Activated naive CD8-positive, alpha-beta T cell treated with anti-CD3 and anti-CD28 coated beads, Interleukin-2, amount 50 U/mL, for 16 hours (primary cell): ENCODE measurements at regions not wholly inside any gene's neighbourhood (a gene's known extent, or its start where the extent isn't known, plus 50 kb on each side); places are given as distances from the start of the nearest gene placed in this dataset.

Experiments used
- DNase-seq: peaks from one replicate; pipeline ENCODE4 v3.0.0-alpha.2; 2020; ENCODE audit warnings: low read depth, low spot score

GRCh38 chr13:40292108-40292507 lies 374.3 kb downstream of the FOXO1 start:
- DNase-seq = no peak

DNA sequence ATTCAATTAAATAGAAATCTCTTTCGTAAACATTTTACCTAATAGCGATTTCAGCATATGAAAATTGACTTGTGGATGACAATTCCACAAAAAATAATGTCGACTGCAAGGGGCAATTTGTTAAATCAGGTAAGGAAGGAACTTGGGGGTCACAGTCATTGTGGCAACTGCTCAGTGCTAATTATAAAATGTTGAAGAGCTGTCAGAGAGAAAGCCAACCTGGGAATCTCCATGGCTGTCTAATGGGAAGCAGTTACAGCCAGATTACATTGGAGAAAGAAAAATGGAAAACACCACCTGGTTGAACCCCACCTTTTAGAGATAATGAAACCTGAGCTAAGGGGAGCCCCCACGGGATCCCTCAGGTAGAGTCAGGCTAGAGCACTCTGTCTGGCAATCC lies 373.9 kb downstream of the FOXO1 start:
- DNase-seq = no peak

- no peak for DNase-seq
Observed at GRCh38 chr13:40302351-40302750, 364.1 kb downstream of the FOXO1 start.

GRCh38 chr13:40304391-40304790 lies 362.1 kb downstream of the FOXO1 start:
- no peak for DNase-seq

- no peak for DNase-seq
Observed at GRCh38 chr13:40306817-40307216, 359.6 kb downstream of the FOXO1 start.

DNA sequence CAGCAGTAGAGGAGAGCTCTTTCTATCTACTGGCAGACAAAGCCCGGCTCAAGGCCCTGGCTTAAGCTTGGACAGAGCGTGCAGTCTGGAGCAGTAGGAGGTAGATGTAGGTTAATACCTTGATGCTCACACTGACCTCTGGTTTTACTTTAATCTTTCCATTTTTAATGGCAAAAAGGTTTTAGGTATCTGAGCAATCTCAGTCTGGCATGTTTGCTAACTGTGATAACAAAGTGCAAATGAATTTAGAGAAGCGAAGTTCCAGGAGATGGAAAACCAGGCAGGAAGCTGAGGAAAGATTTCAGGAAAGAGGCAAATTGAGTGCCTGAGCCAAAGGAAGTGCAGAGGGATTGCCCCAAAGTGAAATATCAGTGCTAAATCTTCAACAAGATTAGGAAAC lies 356.6 kb downstream of the FOXO1 start:
- DNase-seq = no peak

- no peak for DNase-seq
Observed at GRCh38 chr13:40311356-40312101, 354.9 kb downstream of the FOXO1 start.

DNA sequence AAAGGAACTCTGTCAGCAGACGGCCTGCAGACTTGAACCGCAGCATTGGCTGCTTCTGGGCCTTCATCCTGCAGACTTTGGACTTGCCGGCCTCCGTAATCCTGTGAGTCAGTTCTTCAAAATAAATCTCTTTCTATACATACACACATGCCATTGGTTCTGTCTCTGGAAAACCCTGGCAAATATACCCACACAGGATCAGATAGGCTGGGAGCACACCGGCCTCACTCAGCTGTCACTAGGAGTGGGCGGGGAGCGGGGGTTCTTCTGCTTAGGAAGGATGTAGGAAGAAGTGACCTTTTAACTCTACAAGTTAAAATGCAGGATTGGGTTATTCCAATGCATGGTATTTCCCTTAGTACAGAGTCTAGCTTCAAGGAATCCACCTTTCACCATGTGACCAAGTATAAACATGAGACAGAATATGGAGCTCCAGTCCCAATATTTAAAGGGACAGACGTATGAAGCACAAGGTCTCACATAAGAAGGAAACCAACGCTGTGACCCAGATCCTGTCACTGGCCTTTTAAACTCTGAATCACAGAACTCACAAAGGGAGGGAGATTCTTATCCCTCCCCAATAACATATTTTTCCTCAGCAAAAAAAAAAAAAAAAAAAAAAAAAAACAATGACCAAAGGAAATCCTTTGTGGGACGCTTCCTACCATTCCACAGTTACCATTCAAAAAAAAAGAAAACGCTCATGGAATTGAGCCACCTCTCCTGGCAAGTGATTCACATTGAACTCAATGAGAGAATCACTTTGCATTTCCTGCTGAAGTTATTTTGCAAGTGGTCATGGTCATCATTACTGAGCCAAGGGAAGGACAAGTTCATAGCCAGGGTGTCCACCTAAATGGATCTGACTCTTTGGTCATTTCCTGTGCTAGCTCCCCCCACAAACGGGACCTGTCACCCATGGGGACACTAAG lies 352.9 kb downstream of the FOXO1 start:
- no peak for DNase-seq

DNA sequence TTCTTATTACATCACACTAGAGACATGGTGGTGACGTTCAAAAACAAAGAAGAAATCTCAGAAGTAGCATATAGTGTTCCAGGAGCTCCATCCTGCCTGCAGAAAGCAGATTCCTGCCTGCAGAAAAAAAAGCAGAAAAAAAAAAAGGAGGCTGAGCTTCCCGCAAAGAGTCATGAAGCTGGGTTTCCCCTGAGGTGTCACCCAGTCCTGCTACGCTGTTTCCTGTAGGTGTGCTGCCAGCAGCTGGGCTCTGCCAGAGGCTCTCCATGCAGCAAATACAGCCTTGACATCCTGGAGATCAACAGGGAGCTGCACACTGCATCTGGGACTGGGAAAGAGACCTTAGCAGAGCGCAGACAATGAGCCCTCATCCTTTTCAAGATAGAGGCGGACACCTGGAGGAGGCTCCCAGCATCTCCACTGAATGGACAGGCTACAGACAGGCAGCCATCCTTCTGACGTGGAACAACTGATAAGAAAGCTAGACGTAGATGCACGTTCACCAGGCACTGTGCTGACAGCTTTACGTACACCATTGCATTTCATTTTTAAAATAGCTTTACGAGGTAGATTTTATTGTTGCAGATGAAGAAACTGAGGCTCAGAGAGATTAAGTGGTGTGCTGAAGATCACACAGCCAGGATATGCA lies 350.9 kb downstream of the FOXO1 start:
- DNase-seq = no peak

- DNase-seq = no peak
Observed at GRCh38 chr13:40316301-40316700, 350.1 kb downstream of the FOXO1 start.

- DNase-seq = no peak
Observed at GRCh38 chr13:40317980-40318327, 348.5 kb downstream of the FOXO1 start.

GRCh38 chr13:40318366-40318765 lies 348.1 kb downstream of the FOXO1 start:
- DNase-seq = no peak

DNA sequence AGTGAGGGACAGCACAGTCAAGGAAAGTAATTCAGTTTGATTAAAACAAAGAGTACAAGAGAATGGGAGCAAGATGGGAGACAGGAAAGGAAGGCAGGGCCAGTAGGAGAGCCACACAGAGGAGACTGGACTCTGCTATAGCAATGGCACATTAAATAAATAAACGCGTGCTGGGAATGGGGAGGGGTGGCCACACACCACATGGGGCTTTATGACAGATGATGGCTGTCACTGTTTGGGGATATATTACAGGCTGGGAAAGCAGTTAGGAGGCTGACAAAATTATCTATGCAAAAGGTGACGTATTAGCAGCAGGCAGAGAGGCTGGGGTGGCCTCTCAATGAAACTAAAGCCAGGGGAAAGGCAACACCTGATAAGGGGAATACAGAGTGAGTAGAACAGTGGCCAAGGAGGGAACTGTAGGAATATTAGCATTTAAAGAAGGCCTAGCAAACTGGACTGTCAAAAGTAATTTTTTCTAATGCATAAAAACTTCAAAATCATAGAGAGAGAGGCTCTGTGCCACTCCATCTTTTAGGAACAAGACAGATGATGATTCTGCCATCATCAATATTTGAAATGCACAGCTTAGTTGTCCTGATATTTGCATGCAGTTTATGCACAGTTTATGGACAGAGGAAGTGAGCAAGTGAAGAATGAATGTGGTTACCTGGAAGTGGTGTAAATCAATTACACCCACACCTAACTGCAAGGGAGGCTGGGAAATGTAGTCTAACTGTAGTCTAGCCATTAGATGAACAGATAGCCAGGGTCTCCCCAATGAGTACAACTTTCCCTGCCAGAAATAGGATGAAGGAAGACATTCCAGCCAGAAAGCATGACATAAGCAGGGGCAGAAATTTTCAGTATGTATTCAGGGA lies 346.5 kb downstream of the FOXO1 start:
- DNase-seq = no peak

- DNase-seq = no peak
Observed at GRCh38 chr13:40328091-40328490, 338.4 kb downstream of the FOXO1 start.

DNA sequence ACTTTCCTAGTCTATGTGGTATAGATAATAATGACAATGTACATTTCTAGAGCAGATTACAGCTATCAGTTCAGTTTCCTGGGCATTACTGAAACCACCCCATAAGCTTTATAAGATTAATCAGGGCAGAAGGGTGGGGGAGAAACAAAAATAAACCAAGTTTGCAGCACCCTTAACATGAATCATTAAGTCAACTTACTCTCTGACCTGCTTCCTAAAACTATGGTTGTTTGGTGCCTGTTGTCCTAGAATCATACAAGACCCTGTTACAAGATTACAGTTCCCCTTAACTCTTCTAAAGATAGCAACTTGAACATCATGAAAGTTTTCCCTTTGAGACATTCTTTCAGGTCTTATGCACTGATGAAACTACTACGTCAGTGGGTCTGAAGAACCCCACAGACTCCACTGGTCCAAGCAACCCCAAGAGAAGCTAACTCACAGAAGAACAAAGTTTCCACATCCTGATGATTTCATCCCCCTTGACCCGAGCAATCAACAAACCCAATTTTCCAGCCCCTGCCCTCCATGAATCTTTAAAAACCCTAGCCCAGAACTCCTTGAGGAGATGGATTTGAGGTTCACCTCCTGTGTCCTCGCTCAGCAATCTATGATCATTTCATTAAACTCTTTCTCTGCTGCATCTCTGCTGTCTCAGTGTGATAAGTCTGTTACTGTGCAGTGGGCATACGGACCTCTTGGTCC lies 336.5 kb downstream of the FOXO1 start:
- no peak for DNase-seq

DNA sequence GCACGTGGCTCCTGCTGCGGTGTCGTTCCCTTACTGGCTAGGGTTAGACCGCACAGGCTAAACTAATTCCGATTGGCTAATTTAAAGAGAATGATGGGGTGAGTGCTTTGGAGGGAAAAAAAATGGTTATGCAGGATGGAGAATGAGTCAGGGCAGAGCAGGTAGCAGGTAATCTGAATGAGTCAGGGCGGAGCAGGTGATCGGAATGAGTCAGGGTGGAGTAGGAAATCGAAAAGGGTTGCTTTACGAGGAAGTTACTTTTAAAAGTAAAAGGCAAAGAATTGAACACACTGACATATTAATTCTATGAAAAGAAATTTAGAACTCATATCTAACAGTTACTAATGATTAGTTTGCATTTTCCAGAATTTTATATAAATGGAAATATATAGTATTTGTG lies 335.5 kb downstream of the FOXO1 start:
- DNase-seq = no peak

- DNase-seq = no peak
Observed at GRCh38 chr13:40331802-40332201, 334.6 kb downstream of the FOXO1 start.

- no peak for DNase-seq
Observed at GRCh38 chr13:40333226-40333625, 333.2 kb downstream of the FOXO1 start.

DNA sequence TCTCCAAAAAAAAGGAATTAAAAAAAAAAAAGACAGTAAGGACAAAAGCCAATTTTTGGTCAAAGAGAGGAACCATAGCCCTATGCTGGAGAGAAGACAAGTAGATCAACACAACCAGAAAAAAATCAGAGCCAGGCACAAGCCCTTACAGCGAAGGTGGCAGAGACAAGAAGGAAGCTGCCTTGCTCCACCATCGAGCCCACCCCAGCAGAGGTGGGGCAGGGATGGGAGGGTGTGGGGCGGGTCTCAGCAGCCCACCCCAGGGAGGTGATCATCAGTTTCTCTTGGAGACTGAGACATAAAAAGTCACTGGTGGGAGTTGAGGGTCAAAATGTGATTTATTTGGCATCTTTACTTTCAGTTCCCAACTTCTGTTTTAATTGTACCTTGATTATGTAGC lies 332.4 kb downstream of the FOXO1 start:
- DNase-seq = no peak

DNA sequence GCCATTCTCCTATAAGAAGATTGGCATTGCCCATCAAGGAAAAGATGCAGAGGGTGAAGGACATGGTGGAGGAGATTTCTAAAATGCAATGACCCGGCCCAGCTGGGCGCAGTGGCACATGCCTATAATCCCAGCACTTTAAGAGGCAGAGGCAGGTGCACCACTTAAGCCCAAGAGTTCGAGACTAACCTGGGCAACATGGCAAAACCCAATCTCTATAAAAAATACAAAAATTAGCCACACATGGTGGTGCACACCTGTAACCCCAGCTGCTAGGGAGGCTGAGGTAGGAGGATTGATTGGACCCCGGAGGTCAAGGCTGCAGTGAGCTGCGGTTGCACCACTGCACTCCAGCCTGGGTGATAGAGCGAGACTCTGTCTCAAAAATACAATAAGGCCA lies 331.8 kb downstream of the FOXO1 start:
- DNase-seq = no peak
